ENCODE measurements at regions not wholly inside any gene's neighbourhood (a gene's known extent, or its start where the extent isn't known, plus 50 kb on each side); places are given as distances from the start of the nearest gene placed in this dataset.

- no peaks in the 10 kb centered on the region for H3K27me3 ChIP-seq
- DNase-seq (no peak), ATAC-seq (ENCODE audit: low FRiP score in 2 of 2) (no peak)
- 68 to 84% methylated on average over 3 of the region's 3 CpGs for WGBS, 2 donors
- TF ChIP-seq POLR2A (IDR thresholded peaks at IDR 0.05) (no peak), CTCF (IDR thresholded peaks at IDR 0.05) (no peak), POLR2AphosphoS5 (IDR thresholded peaks at IDR 0.05) (no peak), EP300 (IDR thresholded peaks at IDR 0.05) (no peak)
- no peaks in the 10 kb centered on the region for H3K36me3 ChIP-seq
- no peaks in the 10 kb centered on the region for H3K9me3 ChIP-seq
- H3K27ac ChIP-seq: no peak overlapping the region
- no peak overlapping the region for H3K4me3 ChIP-seq
- no peaks in the 10 kb centered on the region for H3K4me1 ChIP-seq
These were observed 249.0 kb downstream of the TMEM167A start for GRCh38 chr5:82828211-82828610.

- TF ChIP-seq CTCF (IDR thresholded peaks at IDR 0.05) (no peak), EP300 (IDR thresholded peaks at IDR 0.05) (no peak), POLR2A (IDR thresholded peaks at IDR 0.05) (no peak), POLR2AphosphoS5 (IDR thresholded peaks at IDR 0.05) (no peak)
- H3K27me3 ChIP-seq: no peaks in the 10 kb centered on the region
- no peaks in the 10 kb centered on the region for H3K4me1 ChIP-seq
- no peak overlapping the region for H3K4me3 ChIP-seq
- DNase-seq: no peak
- H3K9me3 ChIP-seq: no peaks in the 10 kb centered on the region
- 73 to 81% methylated on average over 5 of the region's 5 CpGs for WGBS, 2 donors
- no peaks in the 10 kb centered on the region for H3K36me3 ChIP-seq
- H3K27ac ChIP-seq: no peak overlapping the region
- no peak for ATAC-seq (ENCODE audit: low FRiP score in 2 of 2)
These were observed 249.5 kb downstream of the TMEM167A start for GRCh38 chr5:82827651-82828050.

GRCh38 chr5:82822634-82822927 is 254.6 kb downstream of the TMEM167A start:
- ATAC-seq (ENCODE audit: low FRiP score in 2 of 2): no peak

GRCh38 chr5:82821846-82822633 is 255.2 kb downstream of the TMEM167A start:
- H3K36me3 ChIP-seq: no peaks in the 10 kb centered on the region
- H3K9me3 ChIP-seq: no peaks in the 10 kb centered on the region
- H3K4me3 ChIP-seq: no peak overlapping the region
- TF ChIP-seq POLR2AphosphoS5 (IDR thresholded peaks at IDR 0.05): no peak
- TF ChIP-seq POLR2A (IDR thresholded peaks at IDR 0.05): no peak
- no peak for TF ChIP-seq EP300 (IDR thresholded peaks at IDR 0.05)
- no peak for TF ChIP-seq CTCF (IDR thresholded peaks at IDR 0.05)
- H3K27ac ChIP-seq: no peak overlapping the region
- H3K4me1 ChIP-seq: no peaks in the 10 kb centered on the region
- DNase-seq: no peak
- no peak for ATAC-seq (ENCODE audit: low FRiP score in 2 of 2)
- H3K27me3 ChIP-seq: no peaks in the 10 kb centered on the region
- 73 to 89% methylated on average over 3 of the region's 3 CpGs for WGBS, 2 donors

More at GRCh38 chr5:82822634-82822927, 254.6 kb downstream of the TMEM167A start:
- Histone ChIP-seq H3K27ac (no peak overlapping the region), H3K27me3 (no peaks in the 10 kb centered on the region), H3K36me3 (no peaks in the 10 kb centered on the region), H3K9me3 (no peaks in the 10 kb centered on the region), H3K4me1 (no peaks in the 10 kb centered on the region), H3K4me3 (no peak overlapping the region)
- 81 to 93% methylated on average over 4 of the region's 4 CpGs for WGBS, 2 donors
- TF ChIP-seq POLR2A (IDR thresholded peaks at IDR 0.05) (no peak), POLR2AphosphoS5 (IDR thresholded peaks at IDR 0.05) (no peak), CTCF (IDR thresholded peaks at IDR 0.05) (no peak), EP300 (IDR thresholded peaks at IDR 0.05) (no peak)
- DNase-seq: no peak

Data from upper lobe of left lung (tissue), 6 donors.